Right lobe of liver (tissue), 6 donors: ENCODE measurements at regions not wholly inside any gene's neighbourhood (a gene's known extent, or its start where the extent isn't known, plus 50 kb on each side); places are given as distances from the start of the nearest gene placed in this dataset.

Source experiments
- ATAC-seq, 4 donors: fragments of 200-7000 bp; cut with Tn5 transposase; one replicate each; pipeline ENCODE4 v1.9.1; 2020; ENCODE audit warnings: mild to moderate bottlenecking in 4 of 4, moderate library complexity in 4 of 4
- DNase-seq, 3 donors: peaks; one replicate each; pipeline ENCODE4 v3.0.0-alpha.2; 2020
- H3K27ac ChIP-seq, 3 donors: fragments of 200-600 bp; one replicate each; pipeline ENCODE4 v1.8.0; 2022
- H3K27me3 ChIP-seq, 2 donors: fragments of 200-600 bp; one replicate each; pipeline ENCODE4 v1.8.0; 2022
- H3K36me3 ChIP-seq, 4 donors: fragments of 200-600 bp; sonication (generic) in 1 of 4; one replicate each; pipeline versions ENCODE4 v1.5.1 to v1.8.0; 2017 to 2022; ENCODE audit warnings: control low read depth in 1 of 4
- H3K4me1 ChIP-seq, 4 donors: fragments of 200-600 bp; sonication (generic) in 1 of 4; one replicate each; pipeline versions ENCODE4 v1.5.1 to v1.8.0; 2017 to 2022; ENCODE audit warnings: control low read depth in 1 of 4
- H3K4me3 ChIP-seq, 3 donors: fragments of 200-600 bp; one replicate each; pipeline ENCODE4 v1.8.0; 2022
- H3K9me3 ChIP-seq, 4 donors: fragments of 200-600 bp; sonication (generic) in 1 of 4; one replicate each; pipeline versions ENCODE4 v1.5.1 to v1.8.0; 2017 to 2022; ENCODE audit warnings: control low read depth in 1 of 4
- CTCF ChIP-seq, 4 donors: fragments of 200-600 bp in 3 of 4; fragments of 450-650 bp in 1 of 4; IDR thresholded peaks; one replicate each; pipeline versions ENCODE4 v1.5.1 to v1.8.0; 2016 to 2022; ENCODE audit warnings: antibody characterized with exemption in 4 of 4, mild to moderate bottlenecking in 2 of 4
- POLR2A ChIP-seq: fragments of 450-650 bp; IDR thresholded peaks from one replicate; pipeline ENCODE4 v1.6.1; 2017; ENCODE audit warnings: antibody characterized with exemption, mild to moderate bottlenecking
- WGBS: methylation state at CpG from one replicate; pipeline ENCODE4 v1.1.6; 2018; ENCODE audit warnings: low coverage, low lambda C conversion rate; ENCODE audit not compliant: insufficient coverage; ENCODE audit errors: missing lambda C conversion rate; 5-methylcytosine and 5-hydroxymethylcytosine counted together
- intact Hi-C, 2 donors: fragments of 100-400 bp; cut with DNase I; formaldehyde crosslinking; loops; one replicate each; pipeline versions ENCODE4 v1.11.2 to v1.14.1; 2022
- donor health status: DM: no; HTN: yes; CAD: no.
- donor health status: DM: no; HTN: no; CAD: no.
- donor health status: DM: no; HTN: no; CAD: no.
- donor health status: DM: no; HTN: yes; CAD: no.
- donor health status: DM: no; HTN: yes; CAD: no.

- no peak for TF ChIP-seq POLR2A
- no peak for TF ChIP-seq CTCF (IDR thresholded peaks at IDR 0.05)
- H3K27me3 ChIP-seq, result no peaks in the 10 kb centered on the region
- H3K27ac ChIP-seq, result no peak overlapping the region
- ATAC-seq (peak in 1 of 4 donors; percentile 10), DNase-seq (peak in 1 of 3 donors; percentile 24)
- H3K36me3 ChIP-seq, result no peaks in the 10 kb centered on the region
- WGBS, result 61% methylated on average over 13 of the region's 26 CpGs
- intact Hi-C loops, result no loop called here
- H3K4me1 ChIP-seq, result no peaks in the 10 kb centered on the region
- no peaks in the 10 kb centered on the region for H3K9me3 ChIP-seq
- no peak overlapping the region for H3K4me3 ChIP-seq
Measured at GRCh38 chr15:93244696-93245660, 156.0 kb upstream of the RGMA start.

- H3K36me3 ChIP-seq, result no peaks in the 10 kb centered on the region
- DNase-seq (no peak), ATAC-seq (no peak)
- no peak overlapping the region for H3K4me3 ChIP-seq
- H3K27ac ChIP-seq, result no peak overlapping the region
- no peaks in the 10 kb centered on the region for H3K27me3 ChIP-seq
- no peaks in the 10 kb centered on the region for H3K4me1 ChIP-seq
- TF ChIP-seq CTCF (IDR thresholded peaks at IDR 0.05) (no peak), POLR2A (no peak)
- no peaks in the 10 kb centered on the region for H3K9me3 ChIP-seq
- intact Hi-C loops, result no loop called here
- WGBS, result 44% methylated on average over 7 of the region's 9 CpGs
Measured at GRCh38 chr15:93243573-93243972, 154.6 kb upstream of the RGMA start.

DNA sequence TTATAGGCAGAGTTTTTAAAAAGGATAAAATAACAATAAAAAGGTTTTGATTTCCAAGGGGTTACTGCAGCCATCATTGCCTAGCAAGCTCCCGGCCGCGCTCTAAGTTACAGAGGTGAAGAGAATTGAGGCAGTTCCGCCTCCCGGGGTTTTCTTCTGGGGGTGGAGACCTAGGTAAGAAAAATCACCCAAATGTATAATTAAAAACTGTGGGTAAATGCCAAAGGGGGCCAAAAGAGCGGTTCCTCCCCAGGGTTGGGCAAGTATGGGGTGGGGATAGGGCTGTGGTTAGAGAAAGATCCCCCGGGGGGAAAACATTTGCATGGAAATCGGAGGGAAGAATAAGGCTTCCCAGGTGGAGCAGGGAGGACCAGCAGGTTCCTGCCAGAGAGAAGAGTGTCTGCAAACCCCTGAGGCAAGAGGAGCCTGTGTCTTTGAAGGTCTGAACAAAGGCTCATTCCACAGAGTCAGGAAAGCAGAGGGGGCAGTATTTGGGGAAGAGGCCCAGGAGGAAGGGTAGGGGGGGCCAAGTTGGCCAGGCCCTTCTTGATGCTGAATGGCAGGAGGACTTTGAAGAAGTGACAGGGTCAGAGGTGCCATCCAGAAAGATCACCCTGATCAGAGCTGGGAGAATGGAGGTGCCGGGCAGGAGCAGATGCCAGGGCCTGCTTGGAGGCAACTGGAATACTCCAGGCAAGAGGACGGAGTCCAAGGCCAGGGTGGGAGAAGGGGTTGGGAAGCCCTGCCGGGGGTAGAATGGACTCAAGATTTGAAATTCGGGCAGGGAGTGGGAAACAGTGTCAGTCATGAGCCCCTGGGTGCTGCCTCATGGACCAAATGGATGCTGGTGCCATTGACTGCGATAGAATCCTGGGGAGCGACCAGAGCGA is 152.9 kb upstream of the RGMA start:
- H3K4me3 ChIP-seq, result no peak overlapping the region
- H3K27me3 ChIP-seq, result no peaks in the 10 kb centered on the region
- no peaks in the 10 kb centered on the region for H3K4me1 ChIP-seq
- no peak for TF ChIP-seq POLR2A
- no peak for TF ChIP-seq CTCF (IDR thresholded peaks at IDR 0.05)
- intact Hi-C loops, result no loop called here
- no peaks in the 10 kb centered on the region for H3K9me3 ChIP-seq
- WGBS, result 45% methylated on average over 11 of the region's 15 CpGs
- ATAC-seq (no peak), DNase-seq (no peak)
- H3K27ac ChIP-seq, result no peak overlapping the region
- no peaks in the 10 kb centered on the region for H3K36me3 ChIP-seq

GRCh38 chr15:93239993-93240392 is 151.0 kb upstream of the RGMA start:
- no peak for ATAC-seq
- Histone ChIP-seq H3K4me1 (no peaks in the 10 kb centered on the region), H3K27ac (no peak overlapping the region), H3K9me3 (no peaks in the 10 kb centered on the region), H3K27me3 (no peaks in the 10 kb centered on the region), H3K4me3 (no peak overlapping the region), H3K36me3 (no peaks in the 10 kb centered on the region)
- TF ChIP-seq POLR2A (no peak), CTCF (IDR thresholded peaks at IDR 0.05) (no peak)
- WGBS, result 100% methylated on average over 3 of the region's 3 CpGs
- intact Hi-C loops, result no loop called here
- DNase-seq, result no peak
